ENCODE measurements at regions not wholly inside any gene's neighbourhood (a gene's known extent, or its start where the extent isn't known, plus 50 kb on each side); places are given as distances from the start of the nearest gene placed in this dataset.

- 100% methylated on average over 1 of the region's 13 CpGs for WGBS (ENCODE audit: extremely low coverage, insufficient read length, low lambda C conversion rate)
- H3K4me1 ChIP-seq (ENCODE audit: insufficient read depth, low read length), result peaks cover 5% of the 10 kb centered on the region; the same call in 1 of the 2 replicates
Observed at GRCh38 chr16:85324488-85324887, 212.2 kb upstream of the CIBAR2 start.

More at GRCh38 chr16:85324488-85324887, 212.2 kb upstream of the CIBAR2 start:
- Histone ChIP-seq H4K91ac (ENCODE audit: insufficient read length, low read depth, low read length) (no peak overlapping the region), H3K23me2 (ENCODE audit: insufficient read length, low read depth, low read length, poor library complexity, severe bottlenecking) (no peaks in the 10 kb centered on the region), H3K9ac (ENCODE audit: extremely low read depth, insufficient read length, low read length) (no peak overlapping the region), H2AFZ (ENCODE audit: low read length) (no peak overlapping the region), H3K27me3 (ENCODE audit: insufficient read depth, low read length) (no peaks in the 10 kb centered on the region; the same call in 1 of the 2 replicates), H3K4ac (ENCODE audit: low read depth, low read length) (no peak overlapping the region), H3K79me1 (ENCODE audit: insufficient read depth, low read depth, low read length, poor library complexity, severe bottlenecking) (no peaks in the 10 kb centered on the region), H3K23ac (ENCODE audit: insufficient read length, low read depth, low read length) (no peak overlapping the region), H3K56ac (ENCODE audit: insufficient read length, low read depth, low read length) (no peak overlapping the region), H4K8ac (replicated peaks; ENCODE audit: insufficient read length, low read depth, low read length) (no peak overlapping the region), H3K18ac (ENCODE audit: insufficient read length, low read depth, low read length) (no peak overlapping the region), H2BK12ac (ENCODE audit: insufficient read length, low read depth, low read length) (no peak overlapping the region), H3K14ac (ENCODE audit: insufficient read depth, low read length) (no peak overlapping the region), H2AK5ac (ENCODE audit: insufficient read length, low read length) (no peak overlapping the region), H4K20me1 (ENCODE audit: control insufficient read depth, insufficient read depth, insufficient read length) (no peaks in the 10 kb centered on the region), H3K9me3 (ENCODE audit: control insufficient read depth, low read depth, low read length) (no peaks in the 10 kb centered on the region), H2BK5ac (ENCODE audit: insufficient read length, low read length) (no peak overlapping the region), H2BK20ac (ENCODE audit: low read depth, low read length, poor library complexity, severe bottlenecking) (no peak overlapping the region), H2BK15ac (ENCODE audit: low read depth, low read length) (no peak overlapping the region), H3K79me2 (ENCODE audit: insufficient read depth, low read length) (no peaks in the 10 kb centered on the region), H3K4me2 (ENCODE audit: insufficient read depth, insufficient read length, low read length) (no peak overlapping the region), H4K5ac (ENCODE audit: insufficient read length, low read depth, low read length) (no peak overlapping the region), H3K27ac (ENCODE audit: insufficient read length, low read depth, low read length) (no peak overlapping the region), H2BK120ac (ENCODE audit: low read depth, low read length, poor library complexity, severe bottlenecking) (no peak overlapping the region), H3T11ph (ENCODE audit: low read length) (no peak overlapping the region)
- DNase-seq, result no peak
- TF ChIP-seq CTCF (conservative IDR thresholded peaks at IDR 0.05), result no peak
- Mint-ChIP-seq H3K9me3 (peaks cover 0 to 3% of the 10 kb centered on the region in 2 experiments; a peak in 2 of 5 replicates), H3K4me1 (peaks cover 18 to 26% of the 10 kb centered on the region in 2 experiments), H3K27ac (no peak overlapping the region), H3K27me3 (ENCODE audit: low read depth) (peaks cover 52% of the 10 kb centered on the region), H3K36me3 (ENCODE audit: insufficient read depth in 1 of 3, low read depth in 3 of 3) (peaks cover 0 to 2% (median 0%) of the 10 kb centered on the region in 3 experiments; a peak in 2 of 7 replicates), H3K4me3 (no peak overlapping the region; a peak in 1 of 5 replicates)

Measured in H9 (cell line).